Colonic mucosa (tissue), 4 donors: ENCODE measurements at regions not wholly inside any gene's neighbourhood (a gene's known extent, or its start where the extent isn't known, plus 50 kb on each side); places are given as distances from the start of the nearest gene placed in this dataset.
A peak's percentile ranks its signal among the peaks of the same experiment; 100 is the strongest.

Experiments
- DNase-seq: peaks from one replicate; pipeline ENCODE4 v3.0.0-alpha.2; 2020
- H3K27ac ChIP-seq: fragments of 200-600 bp; one replicate; pipeline ENCODE4 v1.8.0; 2021
- H3K27me3 ChIP-seq: fragments of 200-600 bp; one replicate; pipeline ENCODE4 v1.8.0; 2021
- H3K36me3 ChIP-seq: fragments of 200-600 bp; one replicate; pipeline ENCODE4 v1.8.0; 2021
- H3K4me1 ChIP-seq: fragments of 200-600 bp; one replicate; pipeline ENCODE4 v1.8.0; 2021; ENCODE audit warnings: mild to moderate bottlenecking
- H3K4me3 ChIP-seq: fragments of 200-600 bp; one replicate; pipeline ENCODE4 v1.8.0; 2021
- H3K9ac ChIP-seq, 2 donors: one replicate each; pipeline ENCODE4 v1.7.0; 2013; ENCODE audit warnings: control low read depth in 2 of 2, low read depth in 2 of 2, low read length in 2 of 2
- H3K9me3 ChIP-seq: fragments of 200-600 bp; one replicate; pipeline ENCODE4 v1.8.0; 2021
- CTCF ChIP-seq: fragments of 200-600 bp; IDR thresholded peaks from one replicate; pipeline ENCODE4 v1.8.0; 2022; ENCODE audit warnings: antibody characterized with exemption, mild to moderate bottlenecking
- intact Hi-C: fragments of 100-400 bp; cut with DNase I; formaldehyde crosslinking; loops from one replicate; pipeline ENCODE4 v1.14.1; 2022
- donor health status: healthy.
- donor health status: DM: no; HTN: no; CAD: no.
- donor health status: DM: no; HTN: no; CAD: no.

- Histone ChIP-seq H3K27me3 (no peaks in the 10 kb centered on the region), H3K27ac (no peak overlapping the region), H3K9ac (no peak overlapping the region), H3K9me3 (no peaks in the 10 kb centered on the region), H3K4me1 (no peaks in the 10 kb centered on the region), H3K4me3 (no peak overlapping the region), H3K36me3 (no peaks in the 10 kb centered on the region)
- no peak for DNase-seq
- intact Hi-C loops, result no loop called here
- TF ChIP-seq CTCF, result no peak
Observed at GRCh38 chr1:98330224-98330623, 331.3 kb upstream of the SNX7 start.

- no peak for TF ChIP-seq CTCF
Observed at GRCh38 chr1:98328855-98329254, 332.7 kb upstream of the SNX7 start.

GRCh38 chr1:98327220-98327861 is 334.2 kb upstream of the SNX7 start:
- no peaks in the 10 kb centered on the region for H3K9me3 ChIP-seq
- no peak overlapping the region for H3K4me3 ChIP-seq
- H3K36me3 ChIP-seq, result no peaks in the 10 kb centered on the region
- intact Hi-C loops, result no loop called here
- H3K4me1 ChIP-seq, result no peaks in the 10 kb centered on the region
- no peaks in the 10 kb centered on the region for H3K27me3 ChIP-seq
- no peak for DNase-seq
- no peak for TF ChIP-seq CTCF
- no peak overlapping the region for H3K9ac ChIP-seq
- no peak overlapping the region for H3K27ac ChIP-seq

More at GRCh38 chr1:98328855-98329254, 332.7 kb upstream of the SNX7 start:
- Histone ChIP-seq H3K36me3 (no peaks in the 10 kb centered on the region), H3K27ac (no peak overlapping the region), H3K4me1 (no peaks in the 10 kb centered on the region), H3K27me3 (no peaks in the 10 kb centered on the region), H3K9me3 (no peaks in the 10 kb centered on the region), H3K9ac (no peak overlapping the region), H3K4me3 (no peak overlapping the region)
- DNase-seq, result no peak
- intact Hi-C loops, result no loop called here

- no peak overlapping the region for H3K9ac ChIP-seq
- H3K9me3 ChIP-seq, result no peaks in the 10 kb centered on the region
- no peak overlapping the region for H3K4me3 ChIP-seq
- H3K27ac ChIP-seq, result no peak overlapping the region
- no peaks in the 10 kb centered on the region for H3K27me3 ChIP-seq
- intact Hi-C loops, result no loop called here
- TF ChIP-seq CTCF, result no peak
- no peaks in the 10 kb centered on the region for H3K4me1 ChIP-seq
- peak; percentile 36 for DNase-seq
- no peaks in the 10 kb centered on the region for H3K36me3 ChIP-seq
Observed at GRCh38 chr1:98325646-98326440, 335.7 kb upstream of the SNX7 start.

- Histone ChIP-seq H3K36me3 (no peaks in the 10 kb centered on the region), H3K27me3 (no peaks in the 10 kb centered on the region), H3K4me1 (no peaks in the 10 kb centered on the region), H3K4me3 (no peak overlapping the region), H3K27ac (no peak overlapping the region), H3K9me3 (no peaks in the 10 kb centered on the region), H3K9ac (no peak overlapping the region)
- peak; percentile 22 for DNase-seq
- no peak for TF ChIP-seq CTCF
- intact Hi-C loops, result no loop called here
Observed at GRCh38 chr1:98323906-98324358, 337.6 kb upstream of the SNX7 start.
